Thyroid gland (tissue), 4 donors: ENCODE measurements at regions not wholly inside any gene's neighbourhood (a gene's known extent, or its start where the extent isn't known, plus 50 kb on each side); places are given as distances from the start of the nearest gene placed in this dataset.

ENCODE experiments used
- CTCF ChIP-seq, 6 experiments: fragments of 200-600 bp in 3 of 6; fragments of 450-650 bp in 3 of 6; sonication (generic) in 3 of 6; IDR thresholded peaks; one replicate each; pipeline ENCODE4 v1.5.1; 2016 to 2019; ENCODE audit warnings: antibody characterized with exemption in 6 of 6, mild to moderate bottlenecking in 2 of 6, inconsistent platforms in 1 of 6, moderate library complexity in 1 of 6
- POLR2A ChIP-seq, 2 donors: fragments of 450-650 bp; IDR thresholded peaks; one replicate each; pipeline ENCODE4 v1.6.1; 2017; ENCODE audit warnings: antibody characterized with exemption in 2 of 2, mild to moderate bottlenecking in 2 of 2, moderate library complexity in 1 of 2

- peak in 3 of 6 experiments; percentile 9 to 35 (median 20) for TF ChIP-seq CTCF (IDR thresholded peaks at IDR 0.05)
- no peak for TF ChIP-seq POLR2A (IDR thresholded peaks at IDR 0.05)
Observed at GRCh38 chr18:78073275-78073674, 823.6 kb downstream of the GALR1 start.
